ENCODE measurements at regions not wholly inside any gene's neighbourhood (a gene's known extent, or its start where the extent isn't known, plus 50 kb on each side); places are given as distances from the start of the nearest gene placed in this dataset.

GRCh38 chr6:3534599-3534998 lies 77.7 kb upstream of the SLC22A23 start:
- Histone ChIP-seq H3K27me3 (ENCODE audit: insufficient read depth, low read length, poor library complexity, severe bottlenecking) (no peaks in the 10 kb centered on the region), H3K9me2 (replicated peaks; ENCODE audit: low read depth, low read length) (no peaks in the 10 kb centered on the region), H3K4me3 (ENCODE audit: low read length, poor library complexity, severe bottlenecking) (no peak overlapping the region), H3K36me3 (ENCODE audit: insufficient read depth, low read length) (no peaks in the 10 kb centered on the region), H3K9ac (ENCODE audit: low read depth, low read length, poor library complexity, severe bottlenecking) (no peak overlapping the region), H3K4me2 (ENCODE audit: low read depth, low read length, poor library complexity, severe bottlenecking) (no peak overlapping the region), H3F3A (ENCODE audit: low read depth) (no peaks in the 10 kb centered on the region), H2AFZ (ENCODE audit: low read length) (no peak overlapping the region), H3K79me2 (ENCODE audit: insufficient read depth, low read length) (no peaks in the 10 kb centered on the region), H3K9me3 (ENCODE audit: insufficient read depth, low read depth, low read length) (no peaks in the 10 kb centered on the region), H3K4me1 (ENCODE audit: insufficient read depth, low read length, poor library complexity, severe bottlenecking) (no peaks in the 10 kb centered on the region), H4K20me1 (ENCODE audit: insufficient read depth, low read length, poor library complexity, severe bottlenecking) (no peaks in the 10 kb centered on the region)
- no peak for TF ChIP-seq CTCF (conservative IDR thresholded peaks at IDR 0.05; ENCODE audit: low read length)
- TF ChIP-seq EZH2phosphoT487 (IDR thresholded peaks at IDR 0.05; ENCODE audit: borderline replicate concordance), result no peak

- no peaks in the 10 kb centered on the region for H3K79me2 ChIP-seq (ENCODE audit: insufficient read depth, low read length)
- H2AFZ ChIP-seq (ENCODE audit: low read length), result no peak overlapping the region
- H3K27me3 ChIP-seq (ENCODE audit: insufficient read depth, low read length, poor library complexity, severe bottlenecking), result no peaks in the 10 kb centered on the region
- H4K20me1 ChIP-seq (ENCODE audit: insufficient read depth, low read length, poor library complexity, severe bottlenecking), result no peaks in the 10 kb centered on the region
- no peaks in the 10 kb centered on the region for H3K36me3 ChIP-seq (ENCODE audit: insufficient read depth, low read length)
- H3K9me3 ChIP-seq (ENCODE audit: insufficient read depth, low read depth, low read length), result no peaks in the 10 kb centered on the region
- H3K4me3 ChIP-seq (ENCODE audit: low read length, poor library complexity, severe bottlenecking), result no peak overlapping the region
- TF ChIP-seq EZH2phosphoT487 (IDR thresholded peaks at IDR 0.05; ENCODE audit: borderline replicate concordance) (no peak), CTCF (conservative IDR thresholded peaks at IDR 0.05; ENCODE audit: low read length) (no peak)
- H3K4me1 ChIP-seq (ENCODE audit: insufficient read depth, low read length, poor library complexity, severe bottlenecking), result no peaks in the 10 kb centered on the region
- no peaks in the 10 kb centered on the region for H3K9me2 ChIP-seq (replicated peaks; ENCODE audit: low read depth, low read length)
- H3F3A ChIP-seq (ENCODE audit: low read depth), result no peaks in the 10 kb centered on the region
- no peak overlapping the region for H3K4me2 ChIP-seq (ENCODE audit: low read depth, low read length, poor library complexity, severe bottlenecking)
- H3K9ac ChIP-seq (ENCODE audit: low read depth, low read length, poor library complexity, severe bottlenecking), result no peak overlapping the region
Measured at GRCh38 chr6:3533981-3534380, 77.1 kb upstream of the SLC22A23 start.

- H3K36me3 ChIP-seq (ENCODE audit: insufficient read depth, low read length), result no peaks in the 10 kb centered on the region
- no peak overlapping the region for H2AFZ ChIP-seq (ENCODE audit: low read length)
- no peaks in the 10 kb centered on the region for H3F3A ChIP-seq (ENCODE audit: low read depth)
- H3K79me2 ChIP-seq (ENCODE audit: insufficient read depth, low read length), result no peaks in the 10 kb centered on the region
- no peaks in the 10 kb centered on the region for H3K4me1 ChIP-seq (ENCODE audit: insufficient read depth, low read length, poor library complexity, severe bottlenecking)
- no peak overlapping the region for H3K4me3 ChIP-seq (ENCODE audit: low read length, poor library complexity, severe bottlenecking)
- H3K27me3 ChIP-seq (ENCODE audit: insufficient read depth, low read length, poor library complexity, severe bottlenecking), result no peaks in the 10 kb centered on the region
- H4K20me1 ChIP-seq (ENCODE audit: insufficient read depth, low read length, poor library complexity, severe bottlenecking), result no peaks in the 10 kb centered on the region
- TF ChIP-seq CTCF (conservative IDR thresholded peaks at IDR 0.05; ENCODE audit: low read length), result no peak
- TF ChIP-seq EZH2phosphoT487 (IDR thresholded peaks at IDR 0.05; ENCODE audit: borderline replicate concordance), result no peak
- no peak overlapping the region for H3K9ac ChIP-seq (ENCODE audit: low read depth, low read length, poor library complexity, severe bottlenecking)
- no peak overlapping the region for H3K4me2 ChIP-seq (ENCODE audit: low read depth, low read length, poor library complexity, severe bottlenecking)
- H3K9me2 ChIP-seq (replicated peaks; ENCODE audit: low read depth, low read length), result no peaks in the 10 kb centered on the region
- H3K9me3 ChIP-seq (ENCODE audit: insufficient read depth, low read depth, low read length), result no peaks in the 10 kb centered on the region
Measured at GRCh38 chr6:3532296-3532916, 75.6 kb upstream of the SLC22A23 start.
